Left ventricle myocardium inferior (tissue), 1 donor: ENCODE measurements at regions not wholly inside any gene's neighbourhood (a gene's known extent, or its start where the extent isn't known, plus 50 kb on each side); places are given as distances from the start of the nearest gene placed in this dataset.
A peak's percentile ranks its signal among the peaks of the same experiment; 100 is the strongest.
"Not testable (repeated sequence)": the region's sequence is repeated elsewhere in the genome, so short reads cannot be mapped to it uniquely, and the experiment has no call there.

Experiments
- DNase-seq: peaks from one replicate; pipeline ENCODE4 v3.0.0-alpha.2; 2020
- H3K27ac ChIP-seq: fragments of 200-600 bp; replicated peaks from 2 replicates; pipeline ENCODE4 v1.8.0; 2021
- H3K27me3 ChIP-seq: fragments of 200-600 bp; 2 replicates; pipeline ENCODE4 v1.8.0; 2021; ENCODE audit warnings: low read depth
- H3K36me3 ChIP-seq: fragments of 200-600 bp; 2 replicates; pipeline ENCODE4 v1.8.0; 2021
- H3K4me1 ChIP-seq: fragments of 200-600 bp; 2 replicates; pipeline ENCODE4 v1.8.0; 2021
- H3K4me3 ChIP-seq: fragments of 200-600 bp; 2 replicates; pipeline ENCODE4 v1.8.0; 2021; ENCODE audit warnings: mild to moderate bottlenecking, moderate library complexity
- H3K9me3 ChIP-seq: fragments of 200-600 bp; replicated peaks from 2 replicates; pipeline ENCODE4 v1.8.0; 2021
- CTCF ChIP-seq: fragments of 200-600 bp; IDR thresholded peaks from 2 replicates; pipeline ENCODE4 v1.8.0; 2021; ENCODE audit warnings: antibody characterized with exemption, mild to moderate bottlenecking, borderline replicate concordance
- intact Hi-C: fragments of 100-400 bp; cut with micrococcal nuclease; formaldehyde crosslinking; loops from one replicate; pipeline ENCODE4 v1.11.0; 2022
- donor health status: DM: no; HTN: yes; CAD: no; lungs with severe emphysema.

DNA sequence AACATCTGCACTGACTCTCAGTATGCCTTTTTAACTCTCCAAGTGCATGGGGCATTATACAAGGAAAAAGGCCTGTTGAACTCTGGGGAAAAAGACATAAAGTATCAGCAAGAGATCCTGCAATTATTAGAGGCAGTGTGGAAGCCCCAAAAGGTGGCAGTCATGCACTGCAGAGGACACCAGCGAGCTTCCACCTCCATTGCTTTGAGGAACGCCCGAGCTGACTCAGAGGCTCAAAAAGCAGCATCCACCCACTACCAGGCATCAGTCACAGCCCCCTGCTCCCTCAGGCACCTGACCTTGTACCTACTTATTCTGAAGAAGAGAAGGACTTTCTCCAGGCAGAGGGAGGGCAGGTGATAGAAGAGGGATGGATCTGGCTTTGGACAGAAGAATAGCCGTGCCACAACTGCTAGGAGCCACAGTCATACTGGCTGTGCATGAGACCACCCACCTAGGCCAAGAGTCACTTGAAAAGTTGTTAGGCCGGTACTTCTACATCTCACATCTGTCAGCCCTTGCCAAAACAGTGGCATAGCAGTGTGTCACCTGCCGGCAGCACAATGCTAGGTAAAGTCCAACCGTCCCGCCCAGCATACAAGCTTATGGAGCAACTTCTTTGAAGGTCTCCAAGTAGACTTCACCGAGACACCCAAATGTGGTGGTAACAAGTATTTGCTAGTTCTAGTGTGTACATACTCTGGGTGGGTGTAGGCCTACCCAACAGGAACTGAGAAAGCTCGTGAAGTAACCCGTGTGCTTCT, 439.1 kb upstream of the CA10 start:
- H3K36me3 ChIP-seq, DNase-seq, H3K27me3 ChIP-seq, H3K4me1 ChIP-seq, intact Hi-C loops, H3K4me3 ChIP-seq, H3K27ac ChIP-seq, H3K9me3 ChIP-seq: not testable (repeated sequence)
- peak; percentile 32 for TF ChIP-seq CTCF

- intact Hi-C loops, result no loop called here
- no peaks in the 10 kb centered on the region for H3K27me3 ChIP-seq
Measured at GRCh38 chr17:52594516-52594915, 436.0 kb upstream of the CA10 start.

GRCh38 chr17:52546990-52547389, 388.5 kb upstream of the CA10 start:
- Histone ChIP-seq H3K9me3 (peaks cover 11% of the 10 kb centered on the region), H3K4me1 (no peaks in the 10 kb centered on the region), H3K27ac (no peak overlapping the region), H3K27me3 (no peaks in the 10 kb centered on the region), H3K36me3 (no peaks in the 10 kb centered on the region), H3K4me3 (no peak overlapping the region)
- intact Hi-C loops, result no loop called here
- TF ChIP-seq CTCF, result no peak
- no peak for DNase-seq

More at GRCh38 chr17:52594516-52594915, 436.0 kb upstream of the CA10 start:
- peaks cover 18% of the 10 kb centered on the region for H3K9me3 ChIP-seq
- H3K4me1 ChIP-seq, result no peaks in the 10 kb centered on the region
- H3K36me3 ChIP-seq, result no peaks in the 10 kb centered on the region
- TF ChIP-seq CTCF, result no peak
- no peak for DNase-seq
- no peak overlapping the region for H3K27ac ChIP-seq
- H3K4me3 ChIP-seq, result no peak overlapping the region

- Histone ChIP-seq H3K36me3 (no peaks in the 10 kb centered on the region), H3K4me1 (no peaks in the 10 kb centered on the region), H3K9me3 (peaks cover 11% of the 10 kb centered on the region), H3K27ac (no peak overlapping the region), H3K4me3 (no peak overlapping the region), H3K27me3 (no peaks in the 10 kb centered on the region)
- TF ChIP-seq CTCF, result no peak
- intact Hi-C loops, result no loop called here
- no peak for DNase-seq
Measured at GRCh38 chr17:52546493-52546892, 388.0 kb upstream of the CA10 start.

DNA sequence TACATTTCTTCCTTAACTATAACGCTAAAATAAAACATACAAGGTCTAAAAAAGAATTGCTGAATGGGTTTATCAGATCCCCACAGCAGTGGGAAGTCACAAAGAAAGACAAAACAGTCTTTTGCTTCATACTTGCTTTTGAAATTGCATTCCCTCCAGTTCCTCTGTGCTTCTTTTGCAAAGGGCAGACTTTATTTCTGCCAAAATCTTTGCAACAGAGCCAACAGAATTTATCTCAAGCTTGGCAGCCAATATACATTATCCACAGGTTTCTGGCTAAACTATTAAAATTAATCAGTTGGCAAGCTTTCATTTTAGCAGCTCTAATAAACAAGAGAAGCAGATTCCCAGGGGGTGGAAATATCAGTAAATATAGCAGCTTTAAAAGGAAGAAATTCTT, 378.9 kb upstream of the CA10 start:
- intact Hi-C loops, result no loop called here

More for the DNA sequence above, 378.9 kb upstream of the CA10 start:
- Histone ChIP-seq H3K27me3 (no peaks in the 10 kb centered on the region), H3K27ac (peak overlapping the region; percentile 41), H3K4me3 (no peak overlapping the region), H3K4me1 (no peaks in the 10 kb centered on the region), H3K36me3 (no peaks in the 10 kb centered on the region), H3K9me3 (no peaks in the 10 kb centered on the region)
- DNase-seq, result no peak
- no peak for TF ChIP-seq CTCF
